ENCODE measurements at regions not wholly inside any gene's neighbourhood (a gene's known extent, or its start where the extent isn't known, plus 50 kb on each side); places are given as distances from the start of the nearest gene placed in this dataset.

GRCh38 chr16:13621639-13622038 is 298.3 kb upstream of the ERCC4 start:
- H3K36me3 ChIP-seq, result no peaks in the 10 kb centered on the region
- no peak overlapping the region for H3K4me3 ChIP-seq
- TF ChIP-seq CTCF (IDR thresholded peaks at IDR 0.05), result no peak
- no peaks in the 10 kb centered on the region for H3K27me3 ChIP-seq
- DNase-seq, result no peak
- H3K9me3 ChIP-seq, result no peaks in the 10 kb centered on the region
- intact Hi-C loops (cut with DNase I), result no loop called here
- no peak overlapping the region for H3K9ac ChIP-seq (ENCODE audit: low read depth in 2 of 2, low read length in 2 of 2)
- no peaks in the 10 kb centered on the region for H3K4me1 ChIP-seq
- H3K27ac ChIP-seq, result no peak overlapping the region

- Histone ChIP-seq H3K9ac (ENCODE audit: low read depth in 2 of 2, low read length in 2 of 2) (no peak overlapping the region), H3K4me1 (no peaks in the 10 kb centered on the region), H3K36me3 (no peaks in the 10 kb centered on the region), H3K27me3 (no peaks in the 10 kb centered on the region), H3K4me3 (no peak overlapping the region), H3K27ac (no peak overlapping the region), H3K9me3 (no peaks in the 10 kb centered on the region)
- DNase-seq, result no peak
- no peak for TF ChIP-seq CTCF (IDR thresholded peaks at IDR 0.05)
- intact Hi-C loops (cut with DNase I), result no loop called here
These were observed 291.8 kb upstream of the ERCC4 start for GRCh38 chr16:13628156-13628555.

GRCh38 chr16:13629704-13630103 is 290.2 kb upstream of the ERCC4 start:
- intact Hi-C loops (cut with DNase I), result no loop called here
- TF ChIP-seq CTCF (IDR thresholded peaks at IDR 0.05), result no peak
- no peaks in the 10 kb centered on the region for H3K9me3 ChIP-seq
- no peaks in the 10 kb centered on the region for H3K27me3 ChIP-seq
- no peak for DNase-seq
- no peaks in the 10 kb centered on the region for H3K36me3 ChIP-seq
- H3K4me3 ChIP-seq, result no peak overlapping the region
- H3K4me1 ChIP-seq, result no peaks in the 10 kb centered on the region
- no peak overlapping the region for H3K27ac ChIP-seq
- H3K9ac ChIP-seq (ENCODE audit: low read depth in 2 of 2, low read length in 2 of 2), result no peak overlapping the region

- H3K9ac ChIP-seq (ENCODE audit: low read depth in 2 of 2, low read length in 2 of 2), result no peak overlapping the region
- no peaks in the 10 kb centered on the region for H3K9me3 ChIP-seq
- TF ChIP-seq CTCF (IDR thresholded peaks at IDR 0.05), result no peak
- H3K27ac ChIP-seq, result no peak overlapping the region
- DNase-seq, result no peak
- no peaks in the 10 kb centered on the region for H3K4me1 ChIP-seq
- H3K4me3 ChIP-seq, result no peak overlapping the region
- H3K27me3 ChIP-seq, result no peaks in the 10 kb centered on the region
- intact Hi-C loops (cut with DNase I), result no loop called here
- H3K36me3 ChIP-seq, result no peaks in the 10 kb centered on the region
These were observed 289.6 kb upstream of the ERCC4 start for GRCh38 chr16:13630374-13630773.

- TF ChIP-seq CTCF (IDR thresholded peaks at IDR 0.05), result no peak
- Histone ChIP-seq H3K4me1 (no peaks in the 10 kb centered on the region), H3K4me3 (no peak overlapping the region), H3K27ac (no peak overlapping the region), H3K27me3 (no peaks in the 10 kb centered on the region), H3K9me3 (no peaks in the 10 kb centered on the region), H3K36me3 (no peaks in the 10 kb centered on the region), H3K9ac (ENCODE audit: low read depth in 2 of 2, low read length in 2 of 2) (no peak overlapping the region)
- intact Hi-C loops (cut with DNase I), result no loop called here
- no peak for DNase-seq
These were observed 288.7 kb upstream of the ERCC4 start for GRCh38 chr16:13631213-13631767.
